T-helper 1 cell treated with Interleukin-12 subunit alpha and Interleukin-12 subunit beta and Interleukin-4 antibody, amounts not matched to agents 30 ng/mL and 1 ng/mL, for 36 hours (primary cell): ENCODE measurements at regions not wholly inside any gene's neighbourhood (a gene's known extent, or its start where the extent isn't known, plus 50 kb on each side); places are given as distances from the start of the nearest gene placed in this dataset.

Source experiments
- intact Hi-C: fragments of 100-400 bp; cut with micrococcal nuclease; formaldehyde crosslinking; loops from one replicate; pipeline ENCODE4 v1.15.1; 2024

DNA sequence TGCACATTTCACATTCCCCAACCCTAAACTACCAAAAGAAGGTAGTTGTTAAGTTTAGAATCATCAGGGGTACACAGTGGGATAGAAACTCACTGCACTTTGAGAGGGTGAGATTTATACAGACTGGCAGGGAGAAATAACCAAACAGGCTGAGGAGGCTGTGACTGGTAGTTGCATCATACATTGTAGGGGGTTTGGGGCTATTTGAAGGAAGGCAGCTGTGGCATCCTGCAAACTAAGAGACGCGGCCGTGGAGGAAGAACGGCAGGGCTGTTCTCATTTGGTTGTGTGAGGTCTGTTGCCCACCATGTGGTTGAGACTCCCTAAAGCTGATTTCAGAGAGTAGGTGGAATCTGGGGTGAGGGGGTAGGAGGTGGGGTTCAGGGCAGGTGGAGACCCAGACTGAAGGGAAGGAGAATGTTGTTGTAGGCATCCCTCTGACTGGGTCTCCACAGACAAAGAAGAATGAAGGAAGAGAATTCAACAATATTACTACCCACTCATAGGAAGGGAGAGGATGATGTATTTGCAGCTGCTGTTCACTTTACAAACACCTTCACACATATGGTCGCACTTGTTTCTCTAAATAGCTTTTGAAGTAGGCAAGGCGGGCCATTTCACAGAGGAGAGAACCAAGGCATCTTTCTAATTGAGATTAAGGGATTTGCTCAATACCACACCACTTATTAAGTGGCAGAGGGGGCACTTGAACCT lies 170.9 kb upstream of the SIX2 start:
- intact Hi-C loops: no loop called here

DNA sequence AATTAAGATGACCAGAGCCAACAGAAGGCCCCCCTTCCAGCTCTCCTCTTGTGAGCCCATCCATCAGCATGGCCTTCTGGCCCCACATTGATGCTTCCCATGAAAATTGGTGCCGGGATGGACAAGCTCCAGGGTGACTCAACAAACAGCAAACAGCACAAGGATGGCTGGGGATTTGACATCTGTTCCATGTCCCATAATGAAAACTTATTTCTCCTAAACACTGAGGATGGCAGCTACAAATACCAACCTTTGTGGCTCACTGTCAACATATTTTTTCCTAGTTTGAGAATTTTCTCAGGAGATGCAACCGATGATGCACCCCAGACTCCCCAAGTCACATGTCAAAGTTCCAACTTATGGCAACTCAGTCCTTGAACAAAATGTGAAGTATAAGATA lies 169.6 kb upstream of the SIX2 start:
- intact Hi-C loops: no loop called here

DNA sequence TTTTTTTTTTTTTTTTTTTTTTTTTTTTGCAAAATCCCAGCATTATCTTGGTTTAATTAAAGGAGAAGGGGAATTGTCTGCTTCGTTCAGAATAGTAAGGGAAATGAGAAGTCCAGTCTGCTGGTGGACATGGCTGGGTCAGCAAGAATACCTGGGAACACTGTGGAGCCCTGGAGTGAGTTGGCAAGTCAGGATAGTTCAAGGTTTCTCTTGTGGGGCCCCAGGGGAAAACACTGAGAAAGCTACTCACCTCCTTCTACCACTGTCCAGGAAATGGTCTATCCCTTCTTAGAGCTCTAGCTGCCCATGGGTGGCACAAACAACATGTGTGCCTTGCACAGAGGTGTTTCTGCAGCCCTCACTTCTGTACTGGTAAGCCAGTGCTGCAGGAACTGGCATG lies 169.1 kb upstream of the SIX2 start:
- intact Hi-C loops: no loop called here

DNA sequence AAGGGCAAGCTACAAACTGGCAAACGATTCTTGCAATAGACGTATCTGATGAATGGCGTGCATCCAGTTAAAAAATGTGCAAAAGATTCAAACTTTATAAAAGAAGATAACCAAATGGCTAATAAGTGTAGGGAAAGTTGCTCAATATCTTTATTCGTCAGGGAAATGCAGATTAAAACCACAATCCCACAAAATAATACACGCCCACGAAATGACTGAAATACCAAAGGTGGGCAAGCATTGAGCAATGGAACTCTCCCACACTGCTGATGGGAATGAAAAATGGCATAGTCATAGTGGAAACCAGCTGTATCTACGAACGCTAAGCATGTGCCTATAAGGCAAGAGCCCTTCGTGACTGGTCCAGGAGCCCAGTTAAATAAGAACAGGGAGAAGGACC lies 168.6 kb upstream of the SIX2 start:
- intact Hi-C loops: no loop called here

DNA sequence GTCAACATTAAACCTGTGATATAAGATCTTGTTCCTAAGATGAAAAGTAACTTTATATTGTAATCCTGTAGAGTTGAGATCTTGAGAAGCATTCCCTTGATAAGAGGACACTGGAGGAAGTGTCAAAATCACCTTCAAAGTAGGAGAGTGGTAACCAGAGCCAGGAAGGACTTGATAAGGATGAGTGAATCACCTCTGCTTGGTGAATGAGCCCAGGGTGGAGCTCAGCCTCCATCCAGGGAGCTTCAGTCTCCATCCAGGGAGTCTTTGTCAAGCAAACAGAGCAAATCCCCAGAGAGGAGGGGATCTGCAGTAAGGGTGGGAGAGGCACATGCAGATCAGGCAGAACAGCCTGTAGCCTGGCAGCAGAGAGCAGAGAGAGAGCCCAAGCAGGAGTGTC lies 167.1 kb upstream of the SIX2 start:
- intact Hi-C loops: no loop called here

DNA sequence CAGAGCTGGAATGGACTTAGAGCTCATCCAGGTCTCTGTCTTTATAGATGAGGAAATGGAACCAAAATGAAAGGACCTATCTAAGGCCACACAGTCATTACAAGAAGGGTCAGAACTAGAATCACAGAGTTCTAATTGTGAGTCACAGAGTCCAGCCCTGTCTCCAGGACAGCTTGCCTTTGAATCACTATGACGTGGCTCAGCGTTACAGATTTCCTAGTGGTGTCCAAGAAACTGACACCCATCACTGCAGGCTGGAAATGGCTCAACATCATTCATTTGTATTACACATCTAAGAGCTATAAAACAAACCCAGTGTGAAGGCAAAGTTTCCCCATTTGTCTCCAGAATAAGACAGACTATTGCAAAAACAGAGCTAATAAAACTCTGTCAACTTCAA lies 164.3 kb upstream of the SIX2 start:
- intact Hi-C loops: loop anchor here (5.0 kb wide), 1 partner anchor 231 kb away; the partner anchor contains the start of gene SIX3

DNA sequence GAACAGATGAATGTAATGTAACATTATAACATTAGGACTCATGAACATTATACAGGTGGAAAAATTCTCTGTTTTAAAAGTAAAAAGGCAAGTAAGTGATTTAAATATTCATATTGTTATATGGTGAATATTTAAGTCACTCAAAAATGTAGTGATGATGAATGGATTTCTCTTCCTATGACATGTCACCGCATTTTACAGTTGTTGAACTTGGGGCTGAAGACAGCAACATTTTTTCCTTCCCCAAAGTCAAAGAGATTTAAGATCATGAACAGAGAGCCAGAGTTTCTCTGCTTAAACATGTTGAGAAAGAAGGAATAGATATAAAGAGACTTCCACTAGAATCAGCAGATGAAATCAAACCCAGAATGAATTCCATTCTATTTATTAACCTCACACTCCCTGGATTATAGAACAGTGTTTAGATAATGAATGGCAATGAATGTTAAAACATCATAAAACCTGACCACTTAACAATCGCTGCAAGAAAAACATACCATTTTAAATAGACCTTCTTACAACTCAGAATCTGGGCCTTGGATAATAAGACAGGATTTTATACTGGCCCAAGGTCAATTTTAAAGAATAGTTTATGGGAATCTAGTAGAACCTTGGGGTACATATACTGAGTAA lies 163.6 kb upstream of the SIX2 start:
- intact Hi-C loops: loop anchor here (5.0 kb wide), 1 partner anchor 231 kb away; the partner anchor contains the start of gene SIX3

DNA sequence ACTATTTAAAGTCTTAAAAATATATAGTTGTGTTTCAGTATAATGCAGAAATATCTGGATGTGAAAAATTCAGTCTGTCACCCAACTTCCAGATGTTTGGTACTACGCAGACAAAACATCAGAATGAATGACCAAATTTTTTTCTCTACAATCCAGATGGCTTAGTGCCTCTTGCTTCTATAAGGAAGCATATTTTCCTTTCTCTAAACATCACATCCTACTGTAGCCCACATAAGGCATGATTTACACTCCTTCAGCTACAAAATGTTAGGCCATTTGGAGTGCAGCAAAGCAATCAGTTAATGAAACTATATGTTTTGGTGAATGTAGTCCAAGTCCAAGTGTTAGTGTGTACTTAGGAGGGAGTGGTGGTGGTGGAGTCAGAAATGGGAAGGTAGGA lies 162.9 kb upstream of the SIX2 start:
- intact Hi-C loops: loop anchor here (5.0 kb wide), 1 partner anchor 230 kb away; the partner anchor contains the start of gene SIX3

DNA sequence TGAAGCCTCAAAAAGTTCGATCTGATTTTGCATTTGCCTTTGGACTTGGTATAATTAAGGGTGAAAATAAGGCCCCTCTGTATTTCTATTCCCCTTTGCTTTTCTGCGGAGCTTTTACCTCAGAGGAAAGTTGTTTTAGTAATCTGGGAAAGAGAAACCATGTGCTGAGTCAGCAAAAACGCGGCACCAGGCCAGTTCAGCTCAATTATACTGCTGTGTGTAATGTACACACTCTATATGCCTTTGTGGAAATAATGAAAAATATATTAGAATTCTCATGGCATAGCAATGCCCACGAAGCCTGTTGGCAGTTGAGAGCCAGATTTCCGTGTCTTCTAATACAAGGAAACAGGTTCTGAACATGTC lies 161.9 kb upstream of the SIX2 start:
- intact Hi-C loops: loop anchor here (5.0 kb wide), 1 partner anchor 229 kb away; the partner anchor contains the start of gene SIX3

DNA sequence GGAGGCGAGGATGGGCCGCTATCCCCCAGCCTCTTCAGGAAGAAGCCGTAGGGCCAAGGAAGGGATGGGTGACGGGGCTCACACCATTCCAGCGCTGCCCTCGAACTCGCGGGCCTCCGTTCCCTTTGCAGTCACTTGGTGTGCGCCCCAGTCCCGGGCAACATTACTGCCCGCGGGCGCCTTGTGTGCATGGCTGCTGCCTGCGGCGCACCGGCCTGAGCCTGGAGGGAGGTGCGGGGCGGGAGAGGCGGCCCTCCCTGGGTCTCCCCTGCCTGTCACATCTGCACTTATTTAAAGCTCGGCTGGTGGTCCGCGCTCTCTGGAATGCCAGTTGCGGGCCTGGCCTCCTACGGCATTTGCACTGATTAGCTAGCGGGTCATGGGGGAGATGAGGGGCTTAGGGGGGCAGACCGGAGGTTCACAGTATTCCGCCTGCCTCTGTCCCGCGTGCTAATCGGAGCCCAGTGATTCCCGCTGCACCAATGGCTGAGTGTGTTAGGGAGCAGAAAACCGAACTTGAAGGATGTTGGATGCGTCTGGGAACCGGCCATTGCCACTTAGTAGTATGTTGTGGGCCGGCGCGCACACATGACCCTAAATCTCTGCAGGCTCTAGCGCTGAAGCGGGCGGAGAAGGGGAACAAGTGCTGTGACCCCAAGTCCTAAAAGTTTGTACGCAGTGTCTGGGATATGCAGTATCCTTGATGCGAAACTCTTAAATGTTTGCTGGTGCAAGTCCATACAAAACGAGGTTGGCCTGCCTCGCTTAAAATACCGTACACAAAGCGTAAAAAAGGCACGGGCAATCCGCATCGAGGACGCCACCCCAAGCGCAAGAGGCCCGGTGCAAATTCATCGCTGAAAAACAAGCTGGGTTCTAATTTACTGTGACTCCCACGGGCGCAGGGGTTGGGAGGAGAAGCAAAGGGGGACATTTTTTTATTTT lies 161.2 kb upstream of the SIX2 start:
- intact Hi-C loops: loop anchor here (5.0 kb wide), 1 partner anchor 228 kb away; the partner anchor contains the start of gene SIX3

DNA sequence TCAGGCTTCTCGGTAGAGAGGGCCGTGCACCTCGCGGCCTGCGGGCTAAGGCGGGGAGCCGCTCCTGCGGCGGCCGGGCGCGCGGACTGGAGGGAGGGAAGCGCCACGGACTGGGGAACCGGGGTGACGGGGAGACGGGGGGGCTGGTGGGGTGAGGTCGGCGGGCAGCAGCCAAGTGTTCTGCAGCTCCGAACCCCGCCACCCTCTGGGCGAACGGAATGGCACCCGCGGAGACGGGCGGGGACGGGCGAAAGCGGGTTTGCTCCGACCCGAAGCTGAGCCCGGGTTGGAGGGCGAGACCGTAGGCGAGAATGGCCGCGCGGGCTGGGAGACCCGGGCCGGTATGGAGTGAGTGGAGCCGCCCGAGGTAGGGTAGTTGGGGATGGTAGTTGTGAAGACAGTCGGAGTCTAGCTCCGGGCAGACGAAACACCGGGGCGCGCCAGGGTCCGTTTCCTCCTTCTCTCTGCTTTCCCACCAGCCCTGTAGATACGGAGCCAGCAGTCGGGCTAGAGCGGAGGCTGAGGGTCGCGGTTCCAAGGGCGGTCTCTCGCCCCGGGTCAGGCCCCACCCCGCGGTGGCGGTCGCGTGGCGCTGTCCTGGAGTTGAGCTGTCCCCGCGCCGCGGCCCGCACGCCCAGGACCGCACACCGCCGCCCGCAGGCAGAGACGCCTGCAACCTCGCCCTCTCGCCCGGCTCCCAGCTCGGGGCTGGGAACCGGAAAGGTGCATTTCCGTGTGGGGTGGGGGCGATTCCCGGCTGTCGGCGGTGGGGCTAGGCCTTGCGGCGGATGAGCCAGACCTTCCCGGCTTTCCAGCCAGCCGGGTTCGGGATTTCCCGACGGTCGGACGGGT lies 160.3 kb upstream of the SIX2 start:
- intact Hi-C loops: loop anchor here (5.0 kb wide), 2 partner anchors 167 to 227 kb away; partner anchors contain the start of gene SIX3

DNA sequence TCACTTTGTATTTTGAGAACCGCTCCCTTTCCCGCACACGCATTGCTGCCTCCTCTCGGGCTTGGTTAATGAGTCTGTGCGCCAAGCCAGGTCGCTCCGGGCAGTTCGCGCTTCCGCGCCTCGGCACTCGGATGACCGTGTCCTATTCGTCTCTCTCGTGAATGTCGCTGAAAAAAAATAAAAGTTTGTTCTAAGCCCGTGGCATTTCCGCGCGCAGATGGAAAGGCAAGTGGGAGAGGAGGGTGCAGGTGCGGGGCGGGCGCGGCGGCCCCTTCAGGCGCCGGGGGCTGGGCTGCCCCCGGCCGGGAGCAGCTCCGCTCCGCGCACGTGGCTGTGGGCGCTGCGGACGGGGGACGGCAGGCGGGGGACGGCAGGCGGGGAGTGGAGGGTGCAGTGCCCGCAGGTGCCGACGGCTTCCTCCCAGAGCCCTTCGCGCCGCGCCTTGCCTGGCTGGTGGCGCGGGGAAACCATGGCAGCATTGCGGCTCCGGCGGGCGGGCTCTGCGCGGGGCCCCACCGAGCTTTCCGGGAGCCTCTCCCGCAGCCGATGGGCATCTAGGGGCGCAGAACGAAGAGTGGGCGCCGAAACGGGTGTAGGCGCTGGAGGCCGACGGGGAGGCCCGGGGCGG lies 159.6 kb upstream of the SIX2 start:
- intact Hi-C loops: loop anchor here (5.0 kb wide), 1 partner anchor 167 kb away; no protein-coding TSS in a partner anchor

DNA sequence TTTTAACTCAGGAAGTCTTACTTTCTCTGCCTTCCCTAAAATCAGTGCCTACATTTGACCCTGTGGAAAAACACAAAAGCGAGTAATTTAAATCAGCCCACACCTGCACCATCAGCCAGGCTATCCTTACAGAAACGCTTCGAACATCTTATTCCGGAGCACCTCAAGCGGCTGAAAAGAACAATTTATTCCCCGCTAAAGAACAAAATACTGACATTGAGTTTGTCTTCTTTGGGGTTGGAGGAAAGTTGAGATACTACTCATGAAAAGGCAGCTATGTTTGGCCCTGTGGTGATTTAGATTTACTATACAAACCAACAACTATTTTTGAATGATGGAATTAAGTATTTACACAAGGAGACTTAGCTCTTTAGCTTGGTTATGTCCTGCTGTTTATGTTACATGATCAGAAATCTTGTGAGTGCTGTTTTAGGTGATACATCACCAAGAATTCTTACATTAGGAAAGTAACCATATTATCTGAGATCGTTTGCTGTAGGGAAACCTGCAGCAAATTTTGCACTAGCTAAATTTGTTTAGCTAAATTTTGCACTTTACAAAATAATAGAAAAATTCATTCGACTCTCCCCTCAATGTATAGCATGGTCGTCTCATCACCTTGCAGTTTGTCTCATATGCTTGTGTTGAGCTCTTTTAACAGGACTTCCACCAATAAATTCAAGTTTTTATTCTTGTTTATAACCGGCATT lies 158.8 kb upstream of the SIX2 start:
- intact Hi-C loops: loop anchor here (5.0 kb wide), 1 partner anchor 166 kb away; no protein-coding TSS in a partner anchor

DNA sequence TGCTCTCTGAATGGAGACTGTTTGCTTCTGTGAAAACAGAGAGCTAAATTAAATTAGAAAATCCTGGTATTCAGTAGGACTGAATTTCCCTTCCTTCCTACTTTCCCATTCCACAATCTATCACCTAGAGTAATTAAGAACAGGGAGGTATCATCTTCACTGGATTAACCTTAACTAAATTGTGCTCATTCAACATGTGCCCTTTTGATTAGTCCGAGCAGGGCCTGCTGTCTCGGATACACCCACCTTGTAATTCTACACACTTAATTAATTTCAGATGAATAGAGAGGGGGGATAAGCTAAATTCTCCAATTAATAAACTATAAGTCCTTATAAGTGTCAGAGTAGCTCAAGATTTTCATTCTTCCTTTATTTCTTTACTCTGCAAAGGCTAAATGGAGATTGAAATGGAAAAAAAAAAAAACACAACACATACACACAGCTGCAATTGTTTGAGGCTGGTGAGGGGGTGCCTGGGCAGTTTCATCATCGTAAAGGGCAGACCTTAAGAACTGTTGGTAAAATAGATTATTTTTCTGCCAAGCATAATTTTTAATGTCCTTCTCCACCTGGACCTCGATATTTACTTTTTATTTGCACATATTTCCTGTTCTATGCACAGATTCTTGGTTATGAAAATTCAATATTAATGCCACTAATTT lies 157.1 kb upstream of the SIX2 start:
- intact Hi-C loops: loop anchor here (5.0 kb wide), 1 partner anchor 164 kb away; no protein-coding TSS in a partner anchor

DNA sequence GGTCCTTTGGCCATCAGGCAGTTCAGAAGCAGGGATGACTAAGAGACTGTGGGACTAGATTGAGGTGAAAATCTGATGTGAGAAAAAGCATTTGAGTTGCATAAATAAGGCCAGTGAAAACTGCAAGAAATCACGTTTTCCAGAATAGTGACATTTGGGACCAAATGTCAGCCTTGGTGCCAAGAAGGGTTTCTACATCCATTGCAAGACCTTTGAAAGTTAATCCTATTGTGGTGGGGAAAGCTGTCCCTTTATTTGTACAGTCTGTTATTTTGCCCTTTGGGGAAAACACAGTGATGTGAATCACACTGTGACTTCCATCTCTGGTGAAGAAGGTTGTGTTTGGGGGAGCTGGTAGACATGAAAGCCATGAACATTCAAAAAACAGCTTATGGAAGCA lies 153.5 kb upstream of the SIX2 start:
- intact Hi-C loops: no loop called here

DNA sequence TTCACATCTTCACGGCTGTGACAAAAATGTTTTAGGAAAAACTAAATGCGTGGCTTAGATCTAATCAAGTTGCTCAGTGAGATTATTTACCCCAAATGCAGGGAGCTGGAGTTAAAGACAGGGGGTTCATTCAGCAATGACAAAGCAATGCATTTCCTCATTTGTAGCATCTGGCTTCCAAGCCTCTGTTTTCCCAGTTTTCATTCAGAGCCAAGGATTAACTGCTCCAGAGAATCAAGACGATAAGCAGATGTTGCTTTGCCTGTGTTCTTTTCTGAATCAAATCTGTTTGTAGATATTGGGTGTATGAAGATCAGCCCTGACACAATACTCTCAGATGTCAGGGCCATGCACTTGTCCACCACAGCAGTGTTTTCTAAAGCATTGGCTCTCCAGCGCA lies 147.4 kb upstream of the SIX2 start:
- intact Hi-C loops: no loop called here

DNA sequence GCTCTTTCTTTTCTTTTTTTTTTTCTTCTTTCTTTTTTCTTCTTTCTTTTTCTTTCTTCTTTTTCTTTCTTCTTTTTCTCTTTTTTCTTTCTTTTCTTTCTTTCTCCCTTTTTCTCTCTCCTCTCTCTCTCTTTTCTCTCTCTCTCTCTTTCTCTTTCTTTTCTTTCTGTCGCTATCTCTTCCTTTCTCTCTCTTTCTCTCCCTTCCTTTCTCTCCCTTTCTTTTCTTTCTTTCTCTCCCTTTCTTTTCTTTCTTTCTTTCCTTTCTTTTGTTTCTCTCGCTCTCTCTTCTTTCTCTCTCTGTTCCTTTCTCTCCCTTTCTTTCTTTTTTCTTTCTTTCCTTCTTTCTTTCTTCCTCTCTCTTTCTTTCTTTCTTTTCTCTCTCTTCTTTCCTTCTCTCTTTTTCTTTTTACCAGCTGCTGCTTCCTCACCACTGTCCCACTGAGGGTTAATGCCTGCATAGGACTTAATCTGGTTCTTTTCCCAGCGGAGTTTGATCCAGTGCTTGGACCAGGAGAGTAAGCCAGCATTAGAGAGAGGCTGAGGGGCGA lies 145.4 kb upstream of the SIX2 start:
- intact Hi-C loops: no loop called here

DNA sequence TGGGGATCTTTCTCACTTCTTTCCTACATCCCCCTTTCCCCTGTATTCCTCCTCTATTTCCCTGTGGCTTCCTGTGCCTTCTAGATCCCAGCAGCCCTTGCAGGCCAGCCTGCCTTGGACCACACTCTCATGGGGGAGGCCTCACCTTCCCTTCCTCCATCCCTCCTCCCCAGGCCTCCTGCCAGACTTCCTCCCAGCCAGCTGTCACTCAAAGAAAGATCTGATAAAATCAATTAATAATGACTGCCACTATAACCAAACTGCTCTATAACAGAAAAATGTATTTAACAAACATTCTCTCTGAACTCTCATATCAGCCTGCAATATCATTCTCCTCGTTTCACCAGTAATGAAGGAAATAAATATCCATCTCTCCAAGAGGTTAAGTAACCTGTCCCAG lies 144.9 kb upstream of the SIX2 start:
- intact Hi-C loops: no loop called here

DNA sequence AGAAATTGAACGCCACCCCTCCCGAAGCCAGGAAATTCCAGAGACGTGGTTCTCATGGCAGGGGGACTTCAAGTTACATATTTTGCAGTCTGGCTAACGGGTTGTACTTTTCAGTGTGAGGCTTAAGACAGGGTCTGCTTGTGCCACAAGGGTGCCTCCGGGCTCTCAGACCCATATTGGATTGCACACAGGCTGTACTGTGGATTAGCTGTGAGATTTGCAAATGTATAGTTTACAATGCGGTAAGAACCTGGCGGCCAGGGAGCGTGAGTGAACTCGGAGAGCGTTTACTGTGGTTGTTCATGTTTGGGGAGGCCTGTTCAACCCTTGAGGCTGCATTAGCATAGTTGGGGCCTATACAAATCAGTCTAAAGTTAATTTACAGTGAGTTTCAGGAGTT lies 143.9 kb upstream of the SIX2 start:
- intact Hi-C loops: no loop called here
